ENCODE measurements at regions not wholly inside any gene's neighbourhood (a gene's known extent, or its start where the extent isn't known, plus 50 kb on each side); places are given as distances from the start of the nearest gene placed in this dataset.
"Not testable (repeated sequence)": the region's sequence is repeated elsewhere in the genome, so short reads cannot be mapped to it uniquely, and the experiment has no call there.

DNA sequence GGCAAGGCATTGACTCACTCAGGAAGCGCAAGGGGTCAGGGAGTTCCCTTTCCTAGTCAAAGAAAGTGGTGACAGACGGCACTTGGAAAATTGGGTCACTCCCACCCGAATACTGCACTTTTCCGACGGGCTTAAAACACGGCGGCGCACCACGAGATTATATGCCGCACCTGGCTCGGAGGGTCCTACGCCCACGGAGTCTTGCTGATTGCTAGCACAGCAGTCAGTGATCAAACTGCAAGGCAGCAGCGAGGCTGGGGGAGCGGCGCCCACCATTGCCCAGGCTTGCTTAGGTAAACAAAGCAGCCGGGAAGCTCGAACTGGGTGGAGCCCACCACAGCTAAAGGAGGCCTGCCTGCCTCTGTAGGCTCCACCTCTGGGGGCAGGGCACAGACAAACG is 240.5 kb upstream of the CNR1 start:
- not testable (repeated sequence) for TF ChIP-seq EZH2 (IDR thresholded peaks at IDR 0.05; ENCODE audit: insufficient read depth, poor library complexity, severe bottlenecking); EZH2phosphoT487 (IDR thresholded peaks at IDR 0.05; ENCODE audit: insufficient read depth, low read depth)
